Activated naive CD8-positive, alpha-beta T cell treated with anti-CD3 and anti-CD28 coated beads, Interleukin-2, amount 10 ng/mL, durations not matched to agents 7 days and 5 days (primary cell): ENCODE measurements at regions not wholly inside any gene's neighbourhood (a gene's known extent, or its start where the extent isn't known, plus 50 kb on each side); places are given as distances from the start of the nearest gene placed in this dataset.

Experiments used
- ATAC-seq: fragments of 150-1000 bp; cut with Tn5 transposase; one replicate; pipeline ENCODE4 v1.10.0; 2021; ENCODE audit warnings: low read depth, moderate library complexity
- POLR2A ChIA-PET: fragments of 350-600 bp; sonication (Branson Sonifier 250); formaldehyde crosslinking; loops from one replicate; lab custom pipeline; 2021; ENCODE audit warnings: antibody characterized with exemption; lab: Charles Lee
- DNase-seq: peaks from one replicate; pipeline ENCODE4 v3.0.0; 2021
- H3K27ac Mint-ChIP-seq: one replicate; pipeline ENCODE4 v1.8.0; 2022; ENCODE audit warnings: mild to moderate bottlenecking, mixed read lengths
- H3K27me3 Mint-ChIP-seq: one replicate; pipeline ENCODE4 v1.8.0; 2022; ENCODE audit warnings: mild to moderate bottlenecking, moderate library complexity, mixed read lengths
- H3K36me3 Mint-ChIP-seq: one replicate; pipeline ENCODE4 v1.8.0; 2021; ENCODE audit warnings: mild to moderate bottlenecking, mixed read lengths
- H3K4me1 Mint-ChIP-seq: one replicate; pipeline ENCODE4 v1.8.0; 2021; ENCODE audit warnings: mixed read lengths
- H3K4me3 Mint-ChIP-seq: one replicate; pipeline ENCODE4 v1.8.0; 2022; ENCODE audit warnings: mild to moderate bottlenecking, moderate library complexity, mixed read lengths
- H3K9me3 Mint-ChIP-seq: one replicate; pipeline ENCODE4 v1.8.0; 2021; ENCODE audit warnings: mixed read lengths

DNA sequence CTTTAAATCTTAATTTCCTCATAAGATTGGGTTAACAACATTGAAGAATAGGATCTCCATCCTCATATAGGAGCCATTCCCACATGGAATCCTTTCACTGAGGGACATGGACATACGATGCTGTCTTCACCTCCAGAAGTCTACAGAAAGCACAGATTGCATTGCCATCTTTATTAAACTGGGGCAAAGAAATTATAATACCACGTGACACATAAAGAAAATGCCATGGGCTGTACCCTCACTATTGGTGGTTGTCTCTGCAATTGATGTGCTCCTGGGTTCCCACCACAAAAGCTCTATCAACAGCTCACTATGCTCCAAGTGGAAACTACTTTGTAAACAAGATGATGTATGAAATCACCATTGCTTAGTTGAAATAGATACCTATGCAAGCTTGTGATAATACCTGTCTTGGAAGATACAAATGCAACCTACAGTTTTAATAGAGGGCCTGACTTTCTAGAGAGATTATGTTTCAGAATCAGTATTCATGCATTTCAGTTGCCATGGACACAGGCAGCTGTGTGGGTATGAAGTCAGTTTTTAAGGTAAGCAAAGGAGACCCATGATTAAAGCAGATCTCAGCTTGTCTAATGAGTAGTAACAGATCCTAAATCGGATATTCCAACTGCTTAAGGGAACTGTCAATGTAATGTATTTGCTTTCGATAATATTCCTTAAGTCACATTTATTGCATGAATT lies 337.0 kb downstream of the RAD51AP2 start:
- DNase-seq (no peak), ATAC-seq (no peak)
- Mint-ChIP-seq H3K4me3 (no peak overlapping the region), H3K27me3 (no peaks in the 10 kb centered on the region), H3K4me1 (no peaks in the 10 kb centered on the region), H3K9me3 (no peaks in the 10 kb centered on the region), H3K36me3 (no peaks in the 10 kb centered on the region), H3K27ac (no peak overlapping the region)
- POLR2A ChIA-PET: no interaction called here

DNA sequence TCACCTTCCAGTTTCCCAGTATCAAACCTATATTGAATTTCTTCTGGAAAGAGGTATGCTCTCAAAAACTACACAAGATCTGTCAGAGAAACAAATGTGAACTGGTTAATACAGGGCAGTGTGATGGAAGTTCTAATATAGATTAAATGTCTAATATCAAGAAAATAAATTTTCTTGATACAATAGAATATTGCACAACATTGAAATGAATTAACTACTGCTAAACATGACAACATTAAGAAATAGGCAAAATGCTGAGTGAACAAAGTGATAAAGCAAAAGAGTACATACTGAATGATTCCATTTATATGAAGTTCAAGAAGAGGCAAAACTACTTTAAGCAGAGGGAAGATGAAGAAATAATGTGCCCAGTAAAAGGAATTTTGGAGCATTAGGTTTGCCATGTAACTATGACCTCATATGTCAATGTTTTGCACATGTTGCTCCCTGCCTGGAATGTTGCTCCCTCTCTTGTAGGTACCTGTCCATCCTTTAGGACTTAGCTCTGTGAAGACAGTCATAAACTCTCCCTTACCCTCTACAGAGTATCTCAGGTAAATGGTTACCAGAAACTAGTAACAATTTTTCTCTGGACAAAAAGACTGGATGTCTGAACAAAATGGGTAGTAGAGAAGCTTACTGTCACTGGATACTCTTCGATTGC lies 339.0 kb downstream of the RAD51AP2 start:
- Mint-ChIP-seq H3K27me3 (no peaks in the 10 kb centered on the region), H3K36me3 (no peaks in the 10 kb centered on the region), H3K9me3 (no peaks in the 10 kb centered on the region), H3K27ac (no peak overlapping the region), H3K4me1 (no peaks in the 10 kb centered on the region), H3K4me3 (no peak overlapping the region)
- DNase-seq (no peak), ATAC-seq (no peak)
- POLR2A ChIA-PET: no interaction called here

DNA sequence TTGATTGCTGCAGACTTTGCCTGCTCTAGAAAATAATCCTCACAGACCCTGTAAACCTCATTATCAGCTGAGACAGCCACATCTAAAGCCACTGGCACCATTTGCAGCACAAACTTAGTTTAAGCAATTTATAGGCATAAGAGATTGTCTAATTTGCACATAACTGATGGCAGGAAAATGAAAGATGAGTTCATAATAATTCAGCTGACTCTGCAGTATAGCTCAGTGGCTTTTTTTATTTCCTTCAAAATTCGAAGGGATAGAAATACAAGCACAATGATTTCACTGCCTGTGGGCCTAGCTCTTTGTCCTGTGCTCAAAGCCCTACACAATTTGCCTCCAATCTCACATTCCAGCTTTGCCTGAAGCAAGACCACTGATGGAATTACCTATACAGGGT lies 341.2 kb downstream of the RAD51AP2 start:
- Mint-ChIP-seq H3K27me3 (no peaks in the 10 kb centered on the region), H3K4me1 (no peaks in the 10 kb centered on the region), H3K27ac (no peak overlapping the region), H3K36me3 (no peaks in the 10 kb centered on the region), H3K9me3 (no peaks in the 10 kb centered on the region), H3K4me3 (no peak overlapping the region)
- POLR2A ChIA-PET: no interaction called here
- ATAC-seq (no peak), DNase-seq (no peak)

DNA sequence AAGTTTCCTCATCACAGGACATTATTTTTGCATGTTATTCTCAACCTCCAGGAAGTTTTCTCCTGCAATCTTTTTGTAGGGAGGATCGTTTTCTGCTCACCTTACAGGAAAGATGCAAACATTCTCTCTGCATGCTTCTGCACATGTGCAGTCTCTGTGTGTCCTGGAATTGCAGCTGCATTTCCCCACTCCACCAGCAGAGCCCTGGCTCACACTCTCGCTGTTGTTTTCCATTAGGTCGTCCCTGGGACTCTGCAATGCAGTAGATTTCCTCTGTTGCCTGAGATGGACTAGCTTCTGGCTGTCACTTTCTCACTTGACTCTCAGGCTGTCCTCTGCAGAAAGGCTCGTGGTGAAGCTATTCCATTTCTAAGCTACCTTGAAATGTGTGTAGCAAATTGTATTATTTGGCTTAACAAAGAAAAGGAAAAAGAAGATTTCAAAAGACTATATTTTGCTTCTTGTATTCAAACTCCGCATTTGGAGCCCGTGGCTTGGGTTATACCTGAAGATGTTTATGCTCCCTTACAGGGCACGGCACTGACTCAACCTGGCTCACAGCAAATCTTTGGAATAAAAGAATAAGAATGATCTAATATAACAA lies 346.7 kb downstream of the RAD51AP2 start:
- no peak overlapping the region for H3K27ac Mint-ChIP-seq
- no peaks in the 10 kb centered on the region for H3K27me3 Mint-ChIP-seq
- no peak overlapping the region for H3K4me3 Mint-ChIP-seq
- H3K9me3 Mint-ChIP-seq: no peaks in the 10 kb centered on the region
- ATAC-seq (no peak), DNase-seq (no peak)
- POLR2A ChIA-PET: no interaction called here
- no peaks in the 10 kb centered on the region for H3K4me1 Mint-ChIP-seq
- H3K36me3 Mint-ChIP-seq: no peaks in the 10 kb centered on the region

DNA sequence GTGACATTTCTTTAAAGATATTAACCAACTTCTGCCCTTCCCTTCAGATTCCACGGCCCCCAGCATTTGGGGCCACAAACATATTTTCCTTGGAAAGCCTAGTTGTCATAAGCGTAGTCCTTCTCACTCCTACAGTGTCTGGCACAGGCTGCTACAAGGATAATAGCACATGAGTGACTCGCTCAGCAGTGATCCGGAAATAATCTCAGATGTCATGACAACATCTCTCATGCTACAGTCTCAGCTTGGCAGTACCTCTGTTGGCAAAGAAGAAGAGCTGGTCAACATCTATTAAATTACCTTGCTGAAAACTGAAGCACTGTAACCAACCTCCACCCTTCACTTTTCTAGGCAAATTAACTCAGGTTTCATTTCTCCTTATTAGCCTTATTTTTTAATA lies 351.7 kb downstream of the RAD51AP2 start:
- POLR2A ChIA-PET: no interaction called here
- Mint-ChIP-seq H3K9me3 (no peaks in the 10 kb centered on the region), H3K36me3 (no peaks in the 10 kb centered on the region), H3K4me3 (no peak overlapping the region), H3K27ac (no peak overlapping the region), H3K27me3 (no peaks in the 10 kb centered on the region), H3K4me1 (no peaks in the 10 kb centered on the region)
- ATAC-seq: no peak
- DNase-seq: no peak

DNA sequence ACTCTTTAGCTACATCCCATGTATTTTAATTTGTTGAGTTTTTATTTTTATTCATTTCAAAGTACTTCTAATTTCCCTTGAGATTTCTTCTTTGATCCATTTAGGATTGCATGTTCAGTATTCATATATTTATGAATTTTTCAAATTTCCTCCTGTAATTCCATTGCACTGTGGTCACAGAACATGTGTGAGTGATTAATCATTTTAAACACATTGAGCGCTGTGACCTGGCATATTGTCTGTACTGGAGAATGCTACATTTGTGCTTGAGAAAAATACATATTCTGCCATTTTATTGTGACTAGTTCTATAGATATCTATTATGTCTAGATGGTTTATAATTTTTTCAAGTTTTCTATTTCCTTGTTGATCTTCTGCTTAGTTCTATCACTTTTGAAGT lies 353.7 kb downstream of the RAD51AP2 start:
- Mint-ChIP-seq H3K4me3 (no peak overlapping the region), H3K27ac (no peak overlapping the region), H3K36me3 (no peaks in the 10 kb centered on the region), H3K4me1 (no peaks in the 10 kb centered on the region), H3K9me3 (no peaks in the 10 kb centered on the region), H3K27me3 (no peaks in the 10 kb centered on the region)
- no peak for DNase-seq
- POLR2A ChIA-PET: no interaction called here
- ATAC-seq: no peak

DNA sequence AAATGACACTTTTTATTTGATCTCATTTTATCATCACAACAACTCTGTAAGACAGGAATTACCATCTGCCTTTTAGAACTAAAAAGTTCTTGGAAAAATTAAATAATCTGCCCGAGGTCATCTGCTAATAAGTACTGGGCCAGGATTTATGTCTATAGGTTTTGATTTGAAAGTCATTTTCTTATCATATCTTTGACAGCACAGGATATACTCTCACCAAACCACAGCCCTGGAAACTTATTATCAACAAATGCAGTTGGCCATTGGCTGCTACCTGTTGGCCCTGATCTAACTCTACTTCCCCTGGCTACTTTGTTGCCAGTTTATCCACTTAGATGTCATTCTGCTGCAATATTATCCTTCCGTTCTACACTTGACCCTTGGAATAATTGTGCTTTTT lies 354.6 kb downstream of the RAD51AP2 start:
- Mint-ChIP-seq H3K4me1 (no peaks in the 10 kb centered on the region), H3K27ac (no peak overlapping the region), H3K9me3 (no peaks in the 10 kb centered on the region), H3K27me3 (no peaks in the 10 kb centered on the region), H3K36me3 (no peaks in the 10 kb centered on the region), H3K4me3 (no peak overlapping the region)
- no peak for ATAC-seq
- POLR2A ChIA-PET: no interaction called here
- no peak for DNase-seq

DNA sequence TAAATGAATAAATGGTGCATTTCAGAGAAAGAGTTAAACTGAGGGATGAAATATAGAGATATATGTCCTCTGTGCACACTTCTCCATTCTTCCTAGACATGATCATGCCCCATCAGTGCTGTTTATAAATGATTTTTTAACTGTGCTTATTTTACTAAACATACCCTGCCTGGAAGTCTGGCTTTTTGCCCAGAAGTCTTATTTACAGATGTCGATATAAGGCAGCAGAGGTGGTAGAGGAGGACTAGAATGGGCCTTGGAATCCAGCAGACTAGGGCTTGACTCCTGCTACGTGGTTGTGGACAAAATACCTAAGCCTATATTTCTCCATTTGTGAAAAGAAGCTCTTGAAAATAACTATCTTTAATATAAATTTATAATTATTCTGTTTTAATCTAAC lies 355.5 kb downstream of the RAD51AP2 start:
- no peak for DNase-seq
- no peaks in the 10 kb centered on the region for H3K9me3 Mint-ChIP-seq
- no peak overlapping the region for H3K4me3 Mint-ChIP-seq
- H3K27ac Mint-ChIP-seq: no peak overlapping the region
- POLR2A ChIA-PET: no interaction called here
- H3K36me3 Mint-ChIP-seq: no peaks in the 10 kb centered on the region
- no peak for ATAC-seq
- no peaks in the 10 kb centered on the region for H3K4me1 Mint-ChIP-seq
- no peaks in the 10 kb centered on the region for H3K27me3 Mint-ChIP-seq

DNA sequence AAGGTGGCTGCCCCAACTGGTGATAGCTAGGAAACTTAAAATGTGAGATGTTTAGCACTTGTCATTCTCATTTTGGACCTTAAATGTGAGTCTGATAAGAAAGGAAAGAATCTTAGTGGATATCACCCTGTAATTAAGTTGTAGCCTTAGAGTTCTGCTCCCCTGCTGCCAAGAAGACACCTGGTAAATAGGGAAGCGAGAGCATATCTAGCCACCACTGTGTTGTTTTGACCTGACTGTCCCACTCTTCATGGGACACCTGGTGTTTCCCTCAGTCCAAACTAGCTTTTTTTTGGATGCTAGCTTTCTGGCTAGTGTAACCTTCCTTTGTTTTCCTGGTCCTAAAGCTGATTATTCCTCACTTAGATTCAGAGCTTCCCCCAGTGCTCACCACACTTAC lies 357.6 kb downstream of the RAD51AP2 start:
- Mint-ChIP-seq H3K9me3 (no peaks in the 10 kb centered on the region), H3K4me3 (no peak overlapping the region), H3K27me3 (no peaks in the 10 kb centered on the region), H3K27ac (no peak overlapping the region), H3K4me1 (no peaks in the 10 kb centered on the region), H3K36me3 (no peaks in the 10 kb centered on the region)
- no peak for DNase-seq
- POLR2A ChIA-PET: no interaction called here
- no peak for ATAC-seq

DNA sequence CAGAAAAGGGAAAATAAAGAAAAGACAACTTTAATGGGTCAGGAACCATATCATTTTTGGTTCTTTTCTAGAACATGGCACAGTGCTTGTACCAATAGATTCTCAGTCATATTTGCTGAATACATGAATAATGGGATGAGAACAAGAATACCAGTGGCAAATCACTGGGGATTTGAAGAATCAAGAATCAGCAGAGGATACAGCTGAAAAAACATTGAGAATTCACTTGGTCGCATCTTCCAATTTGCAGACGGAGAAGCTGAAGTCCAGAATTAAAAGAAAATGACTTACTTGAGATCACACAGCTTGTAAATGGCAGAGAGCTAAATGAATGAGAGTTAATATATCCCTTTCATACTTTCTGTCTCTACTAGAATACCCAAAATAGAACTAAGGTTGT lies 362.2 kb downstream of the RAD51AP2 start:
- DNase-seq (no peak), ATAC-seq (no peak)
- H3K4me3 Mint-ChIP-seq: no peak overlapping the region
- no peak overlapping the region for H3K27ac Mint-ChIP-seq
- H3K36me3 Mint-ChIP-seq: no peaks in the 10 kb centered on the region
- H3K9me3 Mint-ChIP-seq: peaks cover 4% of the 10 kb centered on the region
- H3K27me3 Mint-ChIP-seq: no peaks in the 10 kb centered on the region
- POLR2A ChIA-PET: no interaction called here
- H3K4me1 Mint-ChIP-seq: no peaks in the 10 kb centered on the region

DNA sequence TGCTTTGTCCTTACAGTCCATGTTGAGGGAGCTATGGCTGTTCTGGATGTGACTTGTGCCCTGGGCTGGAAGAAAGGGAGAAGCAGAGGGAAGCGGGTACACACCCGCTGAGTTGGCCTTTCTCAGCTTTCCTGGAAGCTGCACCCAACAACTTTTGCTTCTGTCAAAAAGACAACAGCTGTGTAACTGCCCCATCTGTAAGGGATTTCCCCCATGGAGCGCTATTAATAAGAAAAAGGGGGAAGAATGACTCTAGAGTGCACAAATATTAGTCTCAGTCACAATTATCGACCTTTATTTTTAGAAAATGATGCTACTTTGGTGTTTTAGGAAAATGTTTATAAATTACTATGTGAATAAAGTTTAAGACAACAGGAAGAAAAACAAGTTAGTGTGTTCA lies 368.3 kb downstream of the RAD51AP2 start:
- no peak for ATAC-seq
- Mint-ChIP-seq H3K4me1 (no peaks in the 10 kb centered on the region), H3K36me3 (no peaks in the 10 kb centered on the region)

DNA sequence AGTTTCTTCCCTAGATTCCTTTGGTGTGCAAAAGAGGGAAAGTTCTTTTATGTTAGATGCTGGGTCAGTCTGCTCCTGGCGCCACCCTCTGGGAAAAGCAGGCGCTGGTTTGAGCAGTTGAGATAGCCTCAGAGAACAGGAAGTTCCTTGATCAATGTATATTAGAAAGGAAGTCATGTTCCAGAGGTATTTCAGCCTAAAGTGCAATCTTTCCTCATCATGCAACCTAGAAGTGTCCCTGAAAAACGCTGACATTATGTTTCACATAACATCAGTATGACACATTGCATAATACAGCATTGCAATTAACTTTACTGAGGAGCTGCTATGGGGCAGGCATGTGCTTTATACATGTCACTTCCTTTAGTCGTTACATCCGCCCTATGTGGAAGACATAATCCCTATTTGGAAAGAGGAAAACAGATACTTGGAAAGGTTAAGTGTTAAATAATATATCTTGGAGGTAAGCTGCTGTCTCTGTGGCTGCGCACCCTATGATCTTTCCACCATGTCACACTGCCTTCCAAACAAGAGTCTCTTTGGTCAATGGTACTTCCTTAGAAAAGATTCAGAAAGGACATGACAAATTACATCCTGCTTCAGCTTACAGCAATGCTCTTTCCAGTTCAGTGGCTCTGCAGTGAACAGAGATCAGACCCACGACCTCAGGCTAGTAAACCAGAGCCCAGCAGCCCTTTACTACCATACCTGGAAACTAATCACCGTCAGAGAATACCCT lies 369.7 kb downstream of the RAD51AP2 start:
- DNase-seq (no peak), ATAC-seq (no peak)
- POLR2A ChIA-PET: no interaction called here
- peaks cover 1% of the 10 kb centered on the region for H3K9me3 Mint-ChIP-seq
- H3K4me3 Mint-ChIP-seq: no peak overlapping the region
- H3K27me3 Mint-ChIP-seq: no peaks in the 10 kb centered on the region
- no peaks in the 10 kb centered on the region for H3K4me1 Mint-ChIP-seq
- H3K36me3 Mint-ChIP-seq: no peaks in the 10 kb centered on the region
- no peak overlapping the region for H3K27ac Mint-ChIP-seq

More for the DNA sequence above, 368.3 kb downstream of the RAD51AP2 start:
- POLR2A ChIA-PET: no interaction called here
- DNase-seq: no peak
- peaks cover 4% of the 10 kb centered on the region for H3K9me3 Mint-ChIP-seq
- H3K27ac Mint-ChIP-seq: no peak overlapping the region
- no peak overlapping the region for H3K4me3 Mint-ChIP-seq
- H3K27me3 Mint-ChIP-seq: no peaks in the 10 kb centered on the region

DNA sequence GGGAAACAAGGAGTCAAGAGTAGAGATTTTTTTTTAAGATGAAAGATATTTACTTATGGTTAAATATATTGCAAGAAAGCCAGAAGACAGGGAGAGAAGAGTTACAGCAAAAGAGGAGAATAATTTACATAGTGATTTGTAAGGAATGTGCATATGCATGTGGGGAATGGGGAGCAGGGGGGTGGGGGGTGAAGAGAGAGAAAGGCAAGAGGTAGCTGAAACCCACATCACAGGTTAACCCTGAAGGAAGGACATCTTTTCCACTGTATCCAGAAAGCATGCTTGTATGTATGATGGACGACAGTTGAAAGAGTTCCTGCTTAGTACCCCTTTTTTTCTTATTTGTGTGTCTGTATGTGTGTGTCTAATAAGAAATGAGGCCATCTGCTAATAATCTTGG lies 371.9 kb downstream of the RAD51AP2 start:
- Mint-ChIP-seq H3K9me3 (no peaks in the 10 kb centered on the region), H3K4me1 (no peaks in the 10 kb centered on the region), H3K36me3 (no peaks in the 10 kb centered on the region), H3K27me3 (no peaks in the 10 kb centered on the region), H3K4me3 (no peak overlapping the region), H3K27ac (no peak overlapping the region)
- POLR2A ChIA-PET: no interaction called here
- DNase-seq (no peak), ATAC-seq (no peak)

DNA sequence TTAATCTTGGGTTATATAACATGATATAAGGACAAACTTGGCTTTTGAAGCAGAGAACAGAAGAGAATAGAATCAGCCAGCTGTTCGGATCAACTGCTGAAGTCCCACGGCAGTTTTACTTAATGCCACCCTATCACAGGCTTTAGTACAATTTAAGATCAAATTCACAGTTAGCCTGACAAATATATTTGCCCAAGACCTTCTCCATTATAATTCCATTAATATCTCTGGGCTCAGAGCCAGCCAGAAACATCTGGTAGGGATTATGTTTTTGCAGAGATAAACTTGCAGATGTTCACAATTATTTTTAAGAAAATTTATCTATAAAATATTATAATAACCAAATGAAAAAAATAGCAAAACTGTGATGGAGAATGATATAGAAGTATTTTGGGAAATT lies 381.4 kb downstream of the RAD51AP2 start:
- Mint-ChIP-seq H3K27me3 (no peaks in the 10 kb centered on the region), H3K27ac (no peak overlapping the region), H3K4me3 (no peak overlapping the region), H3K9me3 (no peaks in the 10 kb centered on the region), H3K36me3 (no peaks in the 10 kb centered on the region), H3K4me1 (no peaks in the 10 kb centered on the region)
- ATAC-seq (no peak), DNase-seq (no peak)
- POLR2A ChIA-PET: no interaction called here
